ENCODE measurements at regions not wholly inside any gene's neighbourhood (a gene's known extent, or its start where the extent isn't known, plus 50 kb on each side); places are given as distances from the start of the nearest gene placed in this dataset.

DNA sequence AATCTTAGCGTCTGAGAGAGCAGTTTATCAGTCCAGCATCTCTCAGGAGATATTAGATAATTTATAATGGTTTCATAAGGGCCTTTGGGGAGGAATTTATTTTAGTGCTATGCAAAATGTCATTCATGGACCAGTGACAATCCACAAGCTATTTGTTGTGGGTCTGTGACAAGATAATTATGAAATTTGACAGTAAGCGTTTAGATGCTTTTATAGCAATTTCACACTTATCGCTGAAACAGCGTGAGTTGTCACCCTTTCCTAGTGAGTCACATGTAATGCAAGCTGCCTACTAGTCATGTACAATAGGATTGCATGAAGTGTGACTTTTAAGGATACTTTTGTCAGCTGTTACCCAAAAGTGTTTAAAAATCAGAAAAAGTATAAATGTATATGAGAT is 315.6 kb upstream of the THBS1 start:
- no peak for DNase-seq

DNA sequence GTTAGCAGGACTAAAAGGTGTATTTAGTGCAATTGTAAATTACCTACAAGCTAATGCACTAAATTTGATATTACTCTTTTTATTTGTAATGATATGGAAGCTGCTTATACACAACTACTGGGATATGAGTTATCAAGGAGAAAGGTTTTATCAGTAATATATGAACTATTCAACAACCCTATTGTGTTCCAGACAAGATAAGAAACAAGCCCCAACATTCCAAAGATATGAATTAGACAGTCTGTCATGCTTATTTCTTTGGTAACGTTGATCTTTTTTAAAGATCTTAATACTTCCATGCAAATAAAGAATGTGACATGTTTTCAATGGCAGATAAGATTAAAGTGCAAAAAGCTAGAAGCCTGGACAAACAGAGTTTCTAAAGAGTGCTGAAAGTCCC is 314.0 kb upstream of the THBS1 start:
- DNase-seq = no peak

DNA sequence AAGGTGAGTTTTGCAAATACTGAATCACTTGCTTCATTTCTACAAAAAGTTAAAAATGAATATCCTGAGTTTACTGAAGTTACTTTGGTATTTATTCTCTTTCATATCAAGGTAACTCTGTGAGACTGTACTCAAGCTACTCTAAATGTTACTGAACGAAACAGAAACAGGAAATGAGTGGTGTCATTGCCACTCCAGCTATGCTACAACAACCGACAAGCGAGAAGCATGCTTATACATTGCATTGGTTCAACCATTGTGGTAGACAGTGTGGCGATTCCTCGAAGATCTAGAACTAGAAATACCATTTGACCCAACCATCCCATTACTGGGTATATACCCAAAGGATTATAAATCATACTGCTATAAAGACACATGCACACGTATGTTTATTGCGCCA is 313.2 kb upstream of the THBS1 start:
- no peak for DNase-seq

DNA sequence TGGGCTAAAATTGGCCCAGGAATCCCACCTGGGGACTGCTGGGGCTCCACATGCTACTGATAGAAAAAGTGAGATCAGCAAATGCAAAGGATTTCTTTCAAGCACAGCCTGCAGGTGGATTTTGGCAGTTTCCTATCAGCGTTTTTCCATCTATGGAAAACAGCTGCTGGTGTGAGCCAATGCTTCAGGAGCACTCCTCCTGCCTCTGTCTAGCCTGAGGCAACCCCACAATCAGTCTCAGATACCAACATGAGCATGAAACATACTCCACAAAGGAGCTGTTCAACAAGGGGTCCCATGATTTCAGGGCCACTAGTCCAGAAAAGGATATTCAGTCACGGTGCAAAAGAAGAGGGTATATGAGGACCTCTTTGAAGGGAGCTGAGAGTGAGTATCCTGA is 311.5 kb upstream of the THBS1 start:
- DNase-seq = no peak

DNA sequence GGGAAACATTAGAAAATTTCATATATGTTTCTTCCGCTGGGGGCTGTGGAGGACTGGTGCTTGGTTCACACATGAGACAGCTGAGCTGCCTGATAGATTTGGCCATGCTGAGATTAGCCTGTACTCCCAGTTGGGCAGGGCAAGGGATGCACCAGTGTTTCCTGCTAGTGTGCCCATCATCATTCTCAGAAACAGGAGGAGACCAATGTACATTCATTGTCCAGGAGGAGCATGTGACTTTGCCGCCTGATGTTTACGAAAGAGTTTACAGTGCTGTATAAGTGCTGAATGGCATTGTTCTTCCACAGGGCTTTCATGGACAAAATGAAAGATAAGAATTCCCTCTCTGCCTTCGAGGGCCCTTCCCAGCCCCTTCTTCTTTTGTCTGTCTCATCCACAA is 311.1 kb upstream of the THBS1 start:
- no peak for DNase-seq

DNA sequence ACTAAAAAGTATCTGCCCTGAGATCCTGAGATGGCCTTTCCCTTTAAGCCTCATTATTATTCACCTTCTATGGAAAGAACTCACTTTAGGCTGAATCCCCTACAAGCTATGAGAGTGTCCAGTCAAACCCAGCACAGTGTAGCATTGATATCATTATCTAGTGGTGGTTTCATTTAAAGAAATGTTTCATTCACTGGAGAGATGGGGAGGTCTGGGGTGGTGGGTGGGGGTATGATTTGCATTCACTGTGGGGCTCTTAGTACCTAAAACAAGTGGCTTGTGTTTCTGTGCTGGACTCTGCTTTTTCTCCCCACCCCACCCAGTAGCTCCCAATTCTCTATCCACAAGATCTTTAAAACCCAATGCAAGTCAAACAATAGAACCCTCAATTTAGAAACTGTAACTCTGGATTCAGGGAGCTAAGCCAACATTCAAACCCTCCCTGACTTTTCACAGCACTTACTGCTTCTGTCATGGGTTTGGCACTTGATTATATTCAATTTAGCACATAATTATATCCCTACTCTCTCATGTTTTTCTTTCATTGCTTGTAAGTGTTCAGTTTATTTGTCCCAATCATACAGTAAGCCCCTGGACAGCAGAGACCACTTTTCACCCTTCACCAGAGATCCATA is 310.5 kb upstream of the THBS1 start:
- no peak for DNase-seq

DNA sequence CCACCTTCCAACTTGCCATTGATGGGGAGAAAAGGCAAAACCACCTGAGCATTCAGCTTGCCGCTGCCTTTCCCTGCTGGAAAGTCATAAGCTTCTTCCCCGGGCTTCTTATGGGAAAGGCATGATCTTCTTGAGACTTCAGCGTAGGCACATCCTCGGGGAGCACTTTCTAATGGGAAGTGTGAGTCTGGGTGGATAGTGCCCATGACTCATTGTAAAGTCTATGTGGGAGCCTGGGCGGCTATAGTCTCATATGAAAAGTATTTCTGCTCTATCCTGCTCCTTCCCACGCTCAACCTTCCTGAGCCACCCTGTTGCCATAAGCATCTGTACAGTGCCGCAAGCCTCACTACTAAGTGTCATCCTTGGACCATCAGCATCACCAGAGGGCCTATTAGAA is 309.9 kb upstream of the THBS1 start:
- DNase-seq = no peak

DNA sequence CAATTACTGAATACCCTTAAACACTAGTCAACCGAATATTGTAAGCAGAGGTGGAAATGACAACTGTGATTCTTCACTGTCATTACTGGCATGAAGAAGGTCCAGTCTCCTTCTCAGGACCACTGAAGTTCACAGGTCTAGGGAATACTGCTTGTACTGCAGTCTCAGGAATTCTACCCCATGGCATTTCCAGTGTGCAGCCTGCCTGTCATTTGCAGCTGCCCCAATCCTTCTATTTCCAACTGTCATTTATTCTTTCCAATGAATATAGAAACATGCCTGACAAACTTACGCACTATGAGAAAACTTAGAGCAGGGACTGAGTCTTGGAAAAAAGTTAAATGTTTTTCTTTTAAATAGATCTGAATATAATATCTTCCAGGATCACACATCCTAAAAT is 308.0 kb upstream of the THBS1 start:
- no peak for DNase-seq

DNA sequence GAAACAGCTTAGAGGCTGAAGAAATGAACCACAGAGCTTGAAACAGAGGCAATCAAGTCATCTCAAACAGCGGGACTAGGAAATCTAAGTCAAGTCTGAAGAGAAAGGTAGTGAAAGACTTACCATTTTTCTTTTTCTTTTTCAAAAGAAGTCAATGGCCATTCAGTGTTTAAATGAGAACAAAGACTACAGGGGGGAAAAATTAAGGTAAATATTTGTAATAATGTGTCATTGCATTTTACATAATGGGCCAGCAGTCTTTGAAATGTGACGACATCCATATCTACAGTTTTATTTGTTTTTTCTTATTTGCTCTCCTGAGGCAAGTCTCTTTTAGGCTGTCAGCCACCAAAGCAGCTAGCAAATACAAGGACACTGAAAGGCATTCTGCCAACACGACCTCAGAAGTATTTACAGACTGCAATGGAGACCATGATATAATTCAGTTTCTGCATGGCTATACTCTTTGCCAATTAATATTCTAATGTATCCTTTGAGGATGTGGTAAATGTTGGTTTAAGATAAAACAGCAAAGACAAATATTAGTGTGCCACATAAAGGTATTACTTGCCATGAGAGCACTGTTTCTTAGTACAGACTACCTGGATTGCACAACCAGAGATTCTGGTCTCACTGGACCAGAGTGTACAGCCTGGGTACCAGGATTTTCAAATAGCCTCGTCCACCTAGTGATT is 307.0 kb upstream of the THBS1 start:
- no peak for DNase-seq

DNA sequence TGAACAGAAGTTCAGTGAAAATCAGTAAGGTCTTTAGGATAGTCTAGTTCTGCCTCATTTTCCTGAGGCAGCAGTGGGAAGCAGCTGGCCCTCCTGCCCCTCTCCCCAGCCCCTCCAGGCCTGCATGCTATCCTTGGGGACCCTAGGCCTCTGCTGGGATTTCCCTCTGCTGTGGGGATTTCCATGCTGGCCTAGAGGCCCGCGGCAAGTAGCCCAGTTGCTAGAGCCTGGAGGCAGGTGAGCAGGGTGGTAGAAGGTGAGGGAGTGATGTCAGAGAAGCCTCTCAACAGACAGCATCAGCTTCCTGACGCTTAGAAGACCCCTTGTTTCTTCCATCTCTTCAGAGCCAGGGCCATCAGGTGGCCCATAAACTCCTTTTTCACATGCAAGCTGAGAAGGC is 305.8 kb upstream of the THBS1 start:
- no peak for DNase-seq

DNA sequence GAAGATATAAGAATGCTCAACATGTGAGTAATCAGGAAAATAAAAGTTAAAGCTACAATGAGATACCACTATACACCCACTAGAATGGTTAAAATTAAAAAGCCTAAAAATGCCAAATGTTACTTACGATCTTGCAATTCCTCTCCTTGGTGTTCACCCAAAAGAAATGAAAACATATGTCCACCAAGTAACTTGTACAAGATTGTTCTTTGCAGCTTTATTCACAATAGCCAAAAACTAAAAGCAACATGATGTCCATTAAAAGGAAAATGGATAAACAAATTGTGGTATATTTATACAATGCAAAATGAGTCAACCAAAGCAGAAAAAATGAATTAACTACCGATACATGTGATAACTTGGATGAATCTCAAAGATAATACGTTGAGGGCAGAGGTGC is 301.6 kb upstream of the THBS1 start:
- DNase-seq = no peak

DNA sequence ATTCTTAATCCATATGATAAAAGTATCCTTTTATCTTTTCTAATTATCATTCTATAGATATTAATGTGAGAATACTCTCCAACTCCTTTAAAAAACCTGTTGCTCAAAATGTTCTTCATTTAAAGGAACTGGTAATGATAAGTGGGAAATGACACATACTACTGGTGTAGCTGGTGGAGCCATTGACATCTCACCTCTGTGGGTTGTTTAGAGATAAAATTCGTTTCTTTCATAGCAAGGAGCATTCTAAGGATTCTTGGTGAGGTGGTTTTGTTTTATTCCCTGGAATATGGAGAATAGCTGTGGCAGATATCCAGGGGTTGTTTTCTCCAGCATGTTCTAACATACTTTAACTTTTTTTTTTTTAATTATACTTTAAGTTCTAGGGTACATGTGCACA is 299.8 kb upstream of the THBS1 start:
- DNase-seq = no peak

DNA sequence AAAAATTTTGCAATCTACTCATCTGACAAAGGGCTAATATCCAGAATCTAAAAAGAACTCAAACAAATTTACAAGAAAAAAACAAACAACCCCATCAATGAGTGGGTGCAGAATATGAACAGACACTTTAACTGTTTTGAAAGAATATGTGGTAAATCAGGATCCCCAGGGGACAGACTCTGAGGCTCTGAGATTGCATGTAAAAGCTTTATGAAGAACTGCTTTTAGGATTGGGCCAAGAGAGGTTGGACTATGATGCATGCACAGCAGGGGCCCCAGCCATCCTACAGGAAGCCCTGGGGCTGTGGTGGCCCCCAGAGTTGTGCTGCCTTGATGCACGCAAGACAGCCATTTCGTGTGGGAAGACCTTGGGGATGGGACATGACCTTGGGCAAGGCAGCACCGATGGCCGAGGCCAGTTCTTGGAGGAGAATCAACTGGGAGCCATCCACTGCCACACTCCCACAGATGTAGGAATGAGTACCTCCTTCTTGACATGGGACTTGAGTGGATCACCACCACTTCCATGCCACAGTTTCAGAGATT is 298.1 kb upstream of the THBS1 start:
- DNase-seq = no peak

DNA sequence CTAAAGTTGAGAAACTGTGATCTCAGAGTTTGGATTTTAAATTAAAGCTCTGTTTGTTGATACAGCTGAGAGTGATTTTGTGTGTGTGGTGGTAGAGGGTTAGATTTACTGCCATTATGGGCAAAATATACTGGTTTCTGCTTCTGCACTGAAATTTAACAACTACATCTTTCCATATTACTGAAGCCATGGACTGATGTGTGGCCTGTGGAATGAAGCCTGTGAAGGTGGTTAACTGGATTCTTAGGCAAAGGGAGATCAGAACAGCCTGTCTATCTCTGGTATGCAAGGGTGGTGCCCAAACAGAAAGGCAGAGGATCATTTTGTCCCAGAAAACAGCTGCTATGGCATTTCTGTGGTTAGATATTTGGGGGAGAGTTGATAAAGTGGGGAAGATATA is 297.3 kb upstream of the THBS1 start:
- no peak for DNase-seq

DNA sequence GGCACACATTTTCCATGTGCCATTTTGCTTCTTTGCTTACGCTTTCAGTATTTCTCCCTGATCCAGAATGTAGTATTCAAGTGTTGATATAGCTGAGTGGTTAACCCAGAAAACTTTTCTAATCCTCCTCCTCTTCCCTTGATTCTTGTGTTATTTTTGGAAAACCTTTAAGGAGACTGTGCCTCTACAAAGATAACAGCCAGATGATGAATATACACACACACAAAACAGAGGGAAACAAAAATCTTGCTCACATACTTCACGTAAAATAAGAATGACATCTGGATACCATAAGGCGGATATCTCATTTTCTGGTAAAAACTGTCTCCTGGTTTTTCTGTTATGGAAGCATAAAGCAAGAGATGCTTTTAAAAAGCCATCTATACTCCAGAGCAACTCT is 295.8 kb upstream of the THBS1 start:
- DNase-seq = no peak

DNA sequence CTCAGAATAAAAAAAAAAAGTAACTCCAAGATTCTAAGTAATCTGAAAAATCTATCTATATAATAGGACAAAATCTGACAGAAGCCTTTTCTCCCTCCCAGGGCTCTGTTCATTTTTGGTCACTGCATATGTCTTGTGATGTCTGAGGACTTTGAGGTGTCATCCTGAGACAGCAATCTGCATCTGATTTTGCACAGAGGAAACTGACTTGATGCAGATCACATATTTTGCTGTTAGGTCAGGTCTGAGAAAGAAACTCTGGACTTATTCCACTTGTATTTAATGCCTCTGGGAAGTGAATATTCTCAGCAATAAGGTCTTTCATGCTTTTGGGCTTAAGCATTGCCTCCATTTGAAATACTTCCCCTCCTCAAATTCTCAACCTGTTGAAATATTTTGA is 295.2 kb upstream of the THBS1 start:
- DNase-seq = no peak

DNA sequence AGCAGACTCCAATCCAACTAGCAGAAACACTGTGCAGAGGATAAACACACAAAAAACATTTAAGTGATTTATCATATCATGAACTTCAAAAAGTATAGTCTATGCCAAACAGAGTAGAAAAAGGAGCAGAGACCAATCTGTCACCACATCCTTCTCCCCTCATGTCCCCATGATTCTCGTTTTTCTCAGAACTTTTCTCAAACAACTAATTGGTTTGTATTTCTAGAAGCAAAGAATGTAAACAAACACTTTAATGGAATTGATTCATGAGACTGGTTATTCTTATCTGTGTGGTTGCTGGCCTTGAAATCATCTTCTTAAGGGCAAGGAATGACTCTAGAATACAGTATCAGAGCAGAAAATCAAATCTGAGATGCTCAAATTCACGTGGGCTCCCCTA is 294.2 kb upstream of the THBS1 start:
- DNase-seq = no peak

DNA sequence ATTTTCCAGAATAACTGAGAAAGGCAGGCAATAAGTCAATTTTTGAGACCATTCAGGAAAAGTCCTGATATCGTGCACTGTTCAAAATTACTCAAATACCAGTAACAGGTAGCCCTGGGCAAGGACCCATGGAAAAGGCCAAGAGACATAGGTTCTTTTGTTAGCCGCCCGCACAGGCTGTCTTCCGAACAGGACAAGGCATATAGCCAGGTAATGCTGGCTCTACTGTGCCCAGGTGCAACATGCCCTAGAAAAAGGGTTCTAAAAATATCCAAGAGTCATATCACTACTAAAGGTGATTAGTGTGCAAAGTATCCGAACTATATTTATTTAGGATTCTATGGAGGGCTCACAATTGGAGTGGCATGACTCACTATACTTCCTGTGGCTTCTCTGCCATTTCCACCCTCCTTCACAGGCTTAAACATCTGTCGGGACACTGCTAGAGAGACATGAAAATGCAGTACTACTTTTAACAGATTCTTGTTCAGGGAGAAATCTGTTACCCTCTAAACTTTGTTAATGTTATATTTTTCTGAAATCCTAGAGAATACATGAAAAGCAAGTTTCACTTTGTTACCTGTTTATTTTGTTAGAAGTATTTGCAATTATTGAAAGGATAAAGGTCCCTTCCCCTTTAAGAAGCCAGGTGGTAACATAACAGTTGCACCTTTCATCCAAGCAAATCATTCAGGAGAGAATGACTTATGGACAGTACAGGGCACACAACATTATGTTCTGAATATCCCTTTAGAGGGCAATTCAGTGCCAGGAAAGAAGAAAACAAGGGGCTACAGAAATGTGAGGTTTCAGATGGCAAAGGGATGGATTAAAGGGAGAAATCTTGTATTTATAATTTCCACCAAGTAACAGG is 293.3 kb upstream of the THBS1 start:
- DNase-seq = no peak

DNA sequence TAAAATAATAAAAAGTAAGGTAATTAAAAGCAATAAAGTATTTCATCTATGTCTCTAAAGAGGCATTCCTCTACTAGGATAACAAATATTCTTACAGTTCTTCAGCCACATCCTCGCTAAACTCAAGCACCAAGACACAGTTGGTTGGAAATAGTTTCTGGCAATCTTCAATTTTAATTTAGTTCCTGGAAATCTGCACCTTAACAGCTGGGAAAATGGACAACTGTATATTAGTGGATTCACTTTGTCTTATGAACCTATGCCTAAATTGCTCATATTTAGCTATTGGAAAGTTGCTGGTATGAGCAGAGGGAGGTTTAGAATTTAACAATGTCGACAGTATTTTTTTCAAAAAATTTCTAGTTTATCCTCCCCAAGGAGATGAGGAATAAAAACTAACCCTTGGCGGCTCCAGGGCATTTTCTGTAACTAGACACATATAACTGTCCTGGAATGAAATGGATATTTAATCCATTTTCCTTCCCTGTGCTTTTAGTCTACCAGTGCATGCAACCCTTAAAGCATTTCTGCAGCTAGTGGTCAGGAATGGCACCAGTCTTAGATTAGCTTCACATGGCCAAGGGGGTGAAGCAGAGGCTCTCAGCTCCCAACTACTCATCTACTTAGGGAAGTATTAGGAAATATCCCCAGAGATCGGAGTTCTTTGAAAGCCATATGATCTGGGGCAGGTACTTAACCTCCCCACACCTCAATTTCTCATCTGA is 290.0 kb upstream of the THBS1 start:
- no peak for DNase-seq

DNA sequence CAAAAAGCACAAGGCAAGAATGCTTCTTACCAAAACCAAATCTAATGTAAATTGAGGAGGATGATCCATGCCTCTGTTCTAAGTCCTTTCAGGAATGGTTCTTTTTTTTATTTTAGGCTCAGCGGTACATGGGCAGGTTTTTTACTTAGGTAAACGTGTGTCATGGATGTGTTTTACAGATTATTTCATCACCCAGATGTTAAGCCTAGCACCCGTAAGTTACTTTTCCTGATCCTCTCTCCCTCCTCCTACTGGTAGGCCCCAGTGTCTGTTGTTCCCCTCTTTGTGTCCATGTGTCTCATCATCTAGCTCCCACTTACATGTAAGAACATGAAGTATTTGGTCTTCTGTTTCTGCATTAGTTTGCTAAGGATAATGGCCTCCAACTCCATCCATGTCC is 289.2 kb upstream of the THBS1 start:
- no peak for DNase-seq

DNA sequence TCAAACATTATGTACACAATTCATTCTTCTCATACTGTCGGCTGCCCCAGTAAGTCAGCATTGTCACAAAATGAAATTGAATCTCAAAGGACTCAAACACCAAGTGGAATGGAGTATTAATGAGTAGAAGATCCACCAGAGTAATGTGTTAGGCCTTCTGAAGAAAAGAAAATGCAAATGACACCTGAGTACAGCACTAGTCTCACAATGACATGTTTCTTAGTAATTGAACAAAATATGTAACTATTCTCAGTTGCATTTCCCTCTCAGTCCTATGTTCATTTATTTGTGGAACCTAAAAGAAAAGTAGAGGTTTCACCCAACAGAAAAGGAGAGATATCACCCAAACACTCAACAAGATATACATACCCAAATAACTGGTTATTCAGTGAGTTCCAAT is 283.9 kb upstream of the THBS1 start:
- no peak for DNase-seq
